GM12878 (cell line): ENCODE measurements at regions not wholly inside any gene's neighbourhood (a gene's known extent, or its start where the extent isn't known, plus 50 kb on each side); places are given as distances from the start of the nearest gene placed in this dataset.

Experiments used
- ATAC-seq: fragments of 200-7000 bp; cut with Tn5 transposase; 3 replicates; pipeline ENCODE4 v1.9.1; 2020; ENCODE audit warnings: mild to moderate bottlenecking, moderate library complexity
- BruUV-seq: library from RNA; stranded (reverse); fragments of 400-500 nt; replicated peaks from 2 replicates; lab custom pipeline; 2021; lab: Mats Ljungman, UMichigan
- CTCF ChIA-PET: fragments of 300-600 bp; sonication (Branson Sonifier 250); formaldehyde crosslinking; extraction: SDS; loops from one replicate; lab custom pipeline; 2021; ENCODE audit warnings: inconsistent platforms; lab: Yijun Ruan, JAX
- POLR2A ChIA-PET: fragments of 350-600 bp; formaldehyde crosslinking; extraction: SDS; loops from one replicate; lab custom pipeline; 2021; ENCODE audit warnings: inconsistent platforms; lab: Charles Lee
- RAD21 ChIA-PET: fragments of 300-600 bp; sonication (Branson Sonifier 250); formaldehyde crosslinking; loops from one replicate; lab custom pipeline; 2023; ENCODE audit warnings: antibody characterized with exemption; ENCODE audit not compliant: unreplicated experiment; lab: Charles Lee
- SMC1A ChIA-PET: fragments of 300-600 bp; sonication (Branson Sonifier 250); formaldehyde crosslinking; loops from one replicate; lab custom pipeline; 2023; ENCODE audit not compliant: unreplicated experiment, uncharacterized antibody; lab: Charles Lee
- DNase-seq: peaks from one replicate; pipeline ENCODE4 v3.0.0-alpha.2; 2011; ENCODE audit warnings: low read depth, low spot score
- FAIRE-seq: peaks from 3 replicates; lab custom pipeline; 2011; peaks lifted over from hg19 to GRCh38; lab: Jason Lieb, UNC
- H2AFZ ChIP-seq: 2 replicates; pipeline ENCODE4 v1.6.0; 2011; ENCODE audit warnings: low read depth, low read length, control low read depth; ENCODE audit not compliant: control insufficient read depth
- H3K27ac ChIP-seq: 2 replicates; pipeline ENCODE4 v1.5.1; 2011; ENCODE audit warnings: control low read depth; ENCODE audit not compliant: control insufficient read depth, insufficient read depth
- H3K27me3 ChIP-seq, 2 experiments: replicated peaks in 1 of 2; 2 replicates each; pipeline versions ENCODE4 v1.6.0 to v1.6.1; 2011; ENCODE audit warnings: low read length in 1 of 2; ENCODE audit not compliant: control insufficient read depth in 2 of 2, insufficient read depth in 2 of 2
- H3K36me3 ChIP-seq, 2 experiments: 2 replicates each; pipeline ENCODE4 v1.5.1; 2011; ENCODE audit warnings: low read length in 1 of 2; ENCODE audit not compliant: control insufficient read depth in 2 of 2, insufficient read depth in 2 of 2
- H3K4me1 ChIP-seq: 2 replicates; pipeline ENCODE4 v1.6.1; 2011; ENCODE audit warnings: mild to moderate bottlenecking, low read length, moderate library complexity, mixed read lengths; ENCODE audit not compliant: control insufficient read depth, insufficient read depth
- H3K4me2 ChIP-seq: 2 replicates; pipeline ENCODE4 v1.6.0; 2011; ENCODE audit warnings: control low read depth; ENCODE audit not compliant: control insufficient read depth, insufficient read depth
- H3K4me3 ChIP-seq: fragments of 200-600 bp; sonication (generic); 2 replicates; pipeline ENCODE4 v1.5.1; 2016
- H3K79me2 ChIP-seq: 2 replicates; pipeline ENCODE4 v1.6.0; 2011; ENCODE audit warnings: low read length; ENCODE audit not compliant: control insufficient read depth, insufficient read depth
- H3K9ac ChIP-seq: 2 replicates; pipeline ENCODE4 v1.8.0; 2011; ENCODE audit warnings: low read length, control low read depth, mixed read lengths; ENCODE audit not compliant: control insufficient read depth, insufficient read depth
- H3K9me3 ChIP-seq: replicated peaks from 3 replicates; pipeline ENCODE4 v1.5.1; 2011; ENCODE audit warnings: mild to moderate bottlenecking, low read length; ENCODE audit not compliant: control insufficient read depth, insufficient read depth
- H4K20me1 ChIP-seq: 2 replicates; pipeline ENCODE4 v1.6.0; 2011; ENCODE audit not compliant: control insufficient read depth, insufficient read depth
- BCL3 ChIP-seq: IDR thresholded peaks from 2 replicates; pipeline ENCODE4 v1.6.1; 2011; ENCODE audit warnings: borderline replicate concordance, low read depth, mild to moderate bottlenecking, moderate library complexity, low read length; ENCODE audit not compliant: insufficient read depth, poor library complexity, severe bottlenecking
- CUX1 ChIP-seq: IDR thresholded peaks from 2 replicates; pipeline ENCODE4 v1.6.1; 2012; ENCODE audit warnings: improper control_type of control experiment, low read depth, low read length; ENCODE audit not compliant: insufficient replicate concordance
- IKZF1 ChIP-seq: fragments of 450-650 bp; conservative IDR thresholded peaks from 2 replicates; pipeline ENCODE4 v1.6.1; 2017; ENCODE audit warnings: antibody characterized with exemption, mild to moderate bottlenecking
- IKZF2 ChIP-seq, 2 experiments: fragments of 450-650 bp; IDR thresholded peaks; 2 replicates each; pipeline ENCODE4 v1.6.1; 2017; ENCODE audit warnings: mild to moderate bottlenecking in 2 of 2, moderate library complexity in 2 of 2
- KLF5 ChIP-seq: fragments of 450-650 bp; IDR thresholded peaks from 2 replicates; pipeline ENCODE4 v1.6.1; 2014; ENCODE audit warnings: mild to moderate bottlenecking; ENCODE audit not compliant: partially characterized antibody
- RAD51 ChIP-seq: fragments of 450-650 bp; IDR thresholded peaks from 2 replicates; pipeline ENCODE4 v1.6.1; 2016; ENCODE audit warnings: moderate library complexity, mild to moderate bottlenecking, inconsistent platforms
- ZBTB40 ChIP-seq: fragments of 450-650 bp; IDR thresholded peaks from 2 replicates; pipeline ENCODE4 v1.6.1; 2016; ENCODE audit warnings: mild to moderate bottlenecking, moderate library complexity, borderline replicate concordance
- WGBS: methylation state at CpG from one replicate; pipeline ENCODE4 v1.1.6; 2016; ENCODE audit warnings: low lambda C conversion rate; ENCODE audit not compliant: insufficient replicate concordance, insufficient coverage; ENCODE audit errors: missing lambda C conversion rate; 5-methylcytosine and 5-hydroxymethylcytosine counted together
- in situ Hi-C: fragments of 300-500 bp; cut with MboI; formaldehyde crosslinking; loops from 9 replicates; pipeline ENCODE4 v1.14.3; 2018; ENCODE audit warnings: mixed read lengths
- intact Hi-C: fragments of 100-400 bp; cut with micrococcal nuclease; formaldehyde crosslinking; loops from one replicate; pipeline ENCODE4 v1.14.2; 2022; ENCODE audit not compliant: unreplicated experiment

- TF ChIP-seq BCL3 (no peak), KLF5 (no peak), IKZF2 (IDR thresholded peaks at IDR 0.05) (no peak), RAD51 (no peak), IKZF1 (no peak)
These were observed 149.1 kb upstream of the TUT7 start (continued) for GRCh38 chr9:86503314-86503713.

GRCh38 chr9:86500667-86501435 is 146.6 kb upstream of the TUT7 start:
- SMC1A ChIA-PET: no interaction called here
- Histone ChIP-seq H3K4me2 (no peak overlapping the region), H4K20me1 (no peaks in the 10 kb centered on the region), H3K4me1 (no peaks in the 10 kb centered on the region), H3K79me2 (no peaks in the 10 kb centered on the region), H3K36me3 (no peaks in the 10 kb centered on the region), H3K9ac (no peak overlapping the region), H3K27me3 (no peaks in the 10 kb centered on the region), H3K4me3 (no peak overlapping the region), H3K9me3 (no peaks in the 10 kb centered on the region), H2AFZ (no peak overlapping the region), H3K27ac (no peak overlapping the region)
- DNase-seq (no peak), FAIRE-seq (no peak), ATAC-seq (no peak)
- intact Hi-C loops: no loop called here
- RAD21 ChIA-PET: interaction anchor here (1.0 to 1.1 kb wide), 2 partner anchors 10 to 14 kb away, joined by 3 read pairs; no protein-coding TSS in a partner anchor
- BruUV-seq: no TSS peak
- WGBS: 49% methylated on average over 9 of the region's 9 CpGs
- in situ Hi-C loops: no loop called here
- TF ChIP-seq CUX1 (no peak), ZBTB40 (no peak)
- CTCF ChIA-PET: no interaction called here
- POLR2A ChIA-PET: no interaction called here
